GM12864 (cell line): ENCODE measurements at regions not wholly inside any gene's neighbourhood (a gene's known extent, or its start where the extent isn't known, plus 50 kb on each side); places are given as distances from the start of the nearest gene placed in this dataset.

Source experiments
- DNase-seq: peaks from one replicate; pipeline ENCODE4 v3.0.0-alpha.2; 2011; ENCODE audit warnings: low read depth
- H3K4me3 ChIP-seq: 2 replicates; pipeline ENCODE4 v1.5.1; 2011; ENCODE audit warnings: mild to moderate bottlenecking, low read depth, low read length, control low read depth
- CTCF ChIP-seq: IDR thresholded peaks from 2 replicates; pipeline ENCODE4 v1.5.1; 2011; ENCODE audit warnings: low read depth, mild to moderate bottlenecking, moderate library complexity, low read length, control low read depth, inconsistent platforms; ENCODE audit errors: missing control alignments

- H3K4me3 ChIP-seq, result no peak overlapping the region
- no peak for TF ChIP-seq CTCF
- no peak for DNase-seq
Measured at GRCh38 chr17:79217473-79218135, 143.0 kb downstream of the ENGASE start.

DNA sequence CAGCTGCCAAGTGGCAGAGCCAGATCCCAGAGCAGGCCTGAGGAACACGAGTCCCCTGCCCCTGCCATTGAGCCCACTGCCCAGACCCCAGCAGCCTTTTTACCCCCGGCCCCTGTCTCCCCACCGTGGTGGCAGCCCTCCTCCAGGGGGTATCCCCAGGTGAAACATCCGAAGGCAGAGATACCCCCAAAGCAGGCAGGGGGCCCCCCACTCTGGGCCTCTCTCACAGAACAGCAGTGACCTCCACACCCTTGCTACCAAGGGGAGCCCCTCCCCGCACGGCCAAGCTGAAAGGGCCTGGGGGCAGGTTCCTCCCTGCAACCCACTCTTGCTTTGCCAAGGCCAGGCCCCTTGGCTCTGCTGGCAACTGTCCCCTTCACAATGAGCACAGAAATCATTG lies 142.2 kb downstream of the ENGASE start:
- no peak for DNase-seq
- no peak for TF ChIP-seq CTCF
- no peak overlapping the region for H3K4me3 ChIP-seq

DNA sequence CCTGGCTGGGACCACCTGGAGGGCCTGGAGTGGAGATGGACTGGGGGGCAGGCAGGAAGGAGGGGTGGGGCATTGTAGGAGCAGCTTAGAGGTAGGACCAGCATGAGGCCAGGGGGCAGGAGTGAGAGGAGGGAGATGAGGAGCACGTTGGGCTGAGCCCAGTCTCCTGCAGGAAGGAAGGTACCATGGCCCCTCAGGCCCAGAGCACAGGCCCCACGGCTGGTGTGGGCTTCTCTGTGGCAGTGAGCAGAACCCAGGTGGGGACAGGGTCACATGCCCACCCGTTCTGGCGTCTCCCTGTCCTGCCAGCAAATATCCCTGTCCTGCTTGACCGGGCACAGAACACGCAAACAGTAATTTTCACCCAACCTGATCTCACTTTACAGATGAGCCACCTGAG lies 141.8 kb downstream of the ENGASE start:
- no peak for DNase-seq
- H3K4me3 ChIP-seq, result no peak overlapping the region
- TF ChIP-seq CTCF, result no peak

GRCh38 chr17:79215631-79216030 lies 141.0 kb downstream of the ENGASE start:
- no peak overlapping the region for H3K4me3 ChIP-seq
- no peak for DNase-seq
- no peak for TF ChIP-seq CTCF

- no peak for TF ChIP-seq CTCF
- H3K4me3 ChIP-seq, result no peak overlapping the region
- no peak for DNase-seq
Measured at GRCh38 chr17:79214940-79215604, 140.4 kb downstream of the ENGASE start.

- H3K4me3 ChIP-seq, result no peak overlapping the region
- TF ChIP-seq CTCF, result no peak
- no peak for DNase-seq
Measured at GRCh38 chr17:79214459-79214858, 139.8 kb downstream of the ENGASE start.

DNA sequence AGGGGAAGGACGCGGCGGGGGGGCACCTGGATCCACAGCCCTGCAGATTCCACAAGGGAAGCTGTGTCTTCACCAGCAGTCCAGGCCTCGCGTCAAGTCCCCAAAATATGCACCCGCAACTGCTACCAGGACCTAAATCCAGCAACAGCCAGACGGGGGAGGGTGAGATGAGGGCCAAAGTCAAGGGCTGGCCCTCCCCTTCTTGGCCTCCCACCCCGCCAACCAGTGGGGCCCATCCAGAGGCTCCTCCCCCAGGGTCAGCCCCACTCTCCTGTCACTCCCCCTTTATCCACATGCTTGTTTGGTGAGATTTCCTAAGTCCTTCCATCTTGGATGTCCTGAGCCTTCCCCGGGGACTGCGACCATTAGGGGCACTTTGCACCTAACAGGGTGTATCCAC lies 138.7 kb downstream of the ENGASE start:
- no peak overlapping the region for H3K4me3 ChIP-seq
- no peak for DNase-seq
- TF ChIP-seq CTCF, result no peak
